Caki2 (cell line): ENCODE measurements at regions not wholly inside any gene's neighbourhood (a gene's known extent, or its start where the extent isn't known, plus 50 kb on each side); places are given as distances from the start of the nearest gene placed in this dataset.
"Not testable (repeated sequence)": the region's sequence is repeated elsewhere in the genome, so short reads cannot be mapped to it uniquely, and the experiment has no call there.

Experiments
- DNase-seq: peaks from one replicate; pipeline ENCODE4 v3.0.0-alpha.2; 2015; ENCODE audit warnings: low read depth
- in situ Hi-C: cut with HindIII; loops from 2 replicates; pipeline ENCODE4 v1.10.0; 2016; ENCODE audit warnings: low sequenced_read_pairs, low pct_unique_long_range_greater_than_20kb, mixed read lengths

- no peak for DNase-seq
- in situ Hi-C loops = no loop called here
Measured at GRCh38 chr12:7591531-7591930, 74.2 kb downstream of the APOBEC1 start.

DNA sequence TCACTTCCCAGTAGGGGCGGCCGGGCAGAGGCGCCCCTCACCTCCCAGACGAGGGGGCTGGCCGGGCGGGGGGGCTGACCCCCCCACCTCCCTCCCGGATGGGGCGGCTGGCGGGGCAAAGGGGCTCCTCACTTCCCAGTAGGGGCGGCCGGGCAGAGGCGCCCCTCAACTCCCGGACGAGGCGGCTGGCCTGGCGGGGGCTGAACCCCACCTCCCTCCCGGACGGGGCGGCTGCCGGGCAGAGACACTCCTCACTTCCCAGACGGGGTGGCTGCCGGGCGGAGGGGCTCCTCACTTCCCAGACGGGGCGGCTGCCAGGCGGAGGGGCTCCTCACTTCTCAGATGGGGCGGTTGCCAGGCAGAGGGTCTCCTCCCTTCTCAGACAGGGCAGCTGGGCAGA lies 75.6 kb downstream of the APOBEC1 start:
- in situ Hi-C loops, DNase-seq: not testable (repeated sequence)

GRCh38 chr12:7588742-7589329 lies 76.9 kb downstream of the APOBEC1 start:
- DNase-seq = peak; percentile 57
- in situ Hi-C loops = not testable (repeated sequence)

- DNase-seq = peak; percentile 81
- in situ Hi-C loops = not testable (repeated sequence)
Measured at GRCh38 chr12:7584137-7584536, 80.6 kb upstream of the CD163 start.

- DNase-seq = no peak
- in situ Hi-C loops = no loop called here
Measured at GRCh38 chr12:7583471-7583870, 79.9 kb upstream of the CD163 start.

DNA sequence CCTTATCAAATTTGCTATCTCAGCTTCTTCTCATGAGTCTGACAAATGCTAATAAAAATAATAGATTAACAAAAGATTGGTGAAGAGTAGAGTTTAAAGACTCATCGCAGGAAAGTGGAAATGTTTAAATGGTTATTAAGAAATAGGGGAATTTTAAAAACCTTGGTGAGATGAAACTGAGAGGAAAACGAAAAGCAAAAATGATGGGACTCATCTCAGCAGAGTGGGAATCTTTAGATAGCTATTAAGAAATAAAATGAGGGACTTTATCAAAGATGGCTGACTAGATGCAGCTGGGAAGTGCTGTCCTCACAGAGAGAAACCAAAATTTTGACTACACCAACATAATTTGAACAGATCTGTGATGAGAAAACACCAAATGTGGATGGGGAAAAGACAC lies 79.2 kb upstream of the CD163 start:
- in situ Hi-C loops = no loop called here
- no peak for DNase-seq

DNA sequence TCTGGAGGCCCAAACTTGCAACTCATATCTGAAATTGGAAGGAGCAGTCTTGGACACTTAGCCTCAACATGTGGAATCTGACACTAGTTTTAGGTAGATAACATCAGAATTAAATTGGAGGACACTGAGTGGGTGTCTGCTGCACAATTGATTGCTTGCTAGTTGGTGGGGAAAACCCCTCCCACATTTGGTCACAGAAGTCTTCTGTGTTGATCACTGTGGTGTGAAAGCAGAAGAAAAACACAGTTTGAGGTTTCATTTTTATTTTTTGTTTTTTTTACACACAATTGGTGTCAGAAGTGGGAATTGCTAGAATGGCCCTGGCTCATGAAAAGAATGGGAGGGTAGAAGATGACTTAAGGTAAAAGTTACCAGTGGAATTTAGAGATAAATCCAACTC lies 78.0 kb upstream of the CD163 start:
- no peak for DNase-seq
- in situ Hi-C loops = no loop called here

DNA sequence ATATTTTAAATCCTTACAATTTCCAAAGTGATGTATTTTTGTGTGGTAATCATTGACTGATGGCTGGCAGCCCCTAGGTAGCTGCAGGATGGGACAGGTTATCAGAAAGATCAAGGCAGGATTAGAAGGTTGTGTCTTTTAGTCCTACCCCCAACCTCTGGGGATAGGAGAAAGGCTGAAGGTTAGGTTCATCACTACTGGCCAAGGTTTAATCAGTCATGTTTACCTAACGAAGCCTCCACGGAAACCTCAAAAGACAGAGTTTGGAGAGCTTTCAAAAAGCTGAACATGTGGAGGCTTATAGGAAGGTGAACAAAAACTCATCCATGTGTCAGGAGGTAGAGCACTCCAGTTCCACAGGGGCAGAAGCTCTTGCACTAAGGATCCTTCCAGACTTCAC lies 77.5 kb upstream of the CD163 start:
- no peak for DNase-seq
- in situ Hi-C loops = no loop called here

DNA sequence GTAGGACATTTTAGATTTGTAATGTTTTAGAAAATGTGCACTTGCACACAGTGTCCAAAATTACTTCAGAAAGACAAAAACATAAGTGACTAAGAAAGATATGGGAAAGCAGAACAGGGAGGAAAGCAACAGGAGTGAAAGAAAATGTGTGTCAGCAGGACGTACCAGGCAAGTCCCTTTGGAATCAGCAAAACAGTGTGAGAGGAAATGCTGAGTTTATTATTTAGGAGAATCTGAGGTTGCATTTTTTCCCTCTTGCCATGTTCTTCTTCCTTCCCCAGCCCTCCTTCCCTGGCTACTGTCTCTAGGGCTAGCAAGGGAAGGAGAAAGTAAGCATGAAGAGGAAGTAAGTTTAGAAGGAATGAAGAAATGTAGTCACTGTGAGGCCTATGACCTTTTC lies 67.7 kb upstream of the CD163 start:
- in situ Hi-C loops = no loop called here
- no peak for DNase-seq

GRCh38 chr12:7557227-7557626 lies 53.6 kb upstream of the CD163 start:
- in situ Hi-C loops = no loop called here
- DNase-seq = no peak

DNA sequence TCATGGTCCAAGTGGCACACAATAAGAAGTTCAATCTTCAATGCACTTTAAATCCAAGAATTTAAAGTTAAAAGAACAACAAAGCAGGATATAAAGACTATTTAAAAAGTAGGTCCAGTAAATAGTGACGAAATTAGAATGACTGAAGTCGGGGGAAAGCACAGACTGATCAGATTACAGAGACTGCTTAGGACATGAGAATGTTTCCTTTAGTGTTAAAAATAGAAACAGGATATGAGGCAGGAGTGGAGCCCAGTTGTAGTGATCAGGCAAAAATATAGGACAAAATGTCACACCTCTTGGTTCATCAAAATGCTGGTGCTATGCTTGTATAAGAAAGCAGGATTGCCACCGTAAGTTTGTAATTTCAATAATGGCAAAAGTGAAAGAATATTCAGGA lies 52.2 kb upstream of the CD163 start:
- in situ Hi-C loops = no loop called here
- DNase-seq = no peak

DNA sequence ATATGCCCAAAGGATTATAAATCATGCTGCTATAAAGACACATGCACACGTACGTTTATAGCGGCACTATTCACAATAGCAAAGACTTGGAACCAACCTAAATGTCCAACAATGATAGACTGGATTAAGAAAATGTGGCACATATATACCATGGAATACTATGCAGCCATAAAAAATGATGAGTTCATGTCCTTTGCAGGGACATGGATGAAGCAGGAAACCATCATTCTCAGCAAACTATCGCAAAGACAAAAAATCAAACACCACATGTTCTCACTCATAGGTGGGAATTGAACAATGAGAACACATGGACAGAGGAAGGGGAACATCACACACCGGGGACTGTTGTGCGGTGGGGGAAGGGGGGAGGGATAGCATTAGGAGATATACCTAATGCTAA lies 51.3 kb upstream of the CD163 start:
- in situ Hi-C loops, DNase-seq: not testable (repeated sequence)
